Stimulated activated CD8-positive, alpha-beta memory T cell treated with anti-CD3 and anti-CD28 coated beads, Interleukin-2, amount 100 ng/mL, for 48 hours (primary cell): ENCODE measurements at regions not wholly inside any gene's neighbourhood (a gene's known extent, or its start where the extent isn't known, plus 50 kb on each side); places are given as distances from the start of the nearest gene placed in this dataset.

Experiments used
- DNase-seq, 2 donors: peaks; one replicate each; pipeline ENCODE4 v3.0.0-alpha.2; 2020; ENCODE audit warnings: low read depth in 2 of 2

GRCh38 chr1:10962483-10962882 lies 50.0 kb upstream of the TARDBP start:
- no peak for DNase-seq
